ENCODE measurements at regions not wholly inside any gene's neighbourhood (a gene's known extent, or its start where the extent isn't known, plus 50 kb on each side); places are given as distances from the start of the nearest gene placed in this dataset.
"Not testable (repeated sequence)": the region's sequence is repeated elsewhere in the genome, so short reads cannot be mapped to it uniquely, and the experiment has no call there.

DNA sequence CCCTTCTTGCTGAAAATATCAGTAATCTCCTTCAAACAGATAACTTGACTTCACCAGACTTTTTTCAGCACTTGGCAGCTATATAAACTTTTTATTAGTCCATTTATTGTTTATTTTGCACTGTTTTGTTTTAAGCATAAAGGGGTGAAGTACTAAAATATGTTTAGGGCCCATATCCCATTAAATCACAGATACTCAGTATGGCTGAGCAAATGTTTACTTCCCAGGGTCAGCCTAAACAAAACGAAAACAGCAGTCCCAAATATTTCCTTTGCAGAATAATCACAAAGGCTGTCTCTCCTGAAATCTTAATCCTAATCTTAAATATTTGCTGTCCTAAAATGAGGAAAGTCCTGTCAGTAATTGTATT is 649.6 kb downstream of the TNS3 start:
- DNase-seq, result no peak

DNA sequence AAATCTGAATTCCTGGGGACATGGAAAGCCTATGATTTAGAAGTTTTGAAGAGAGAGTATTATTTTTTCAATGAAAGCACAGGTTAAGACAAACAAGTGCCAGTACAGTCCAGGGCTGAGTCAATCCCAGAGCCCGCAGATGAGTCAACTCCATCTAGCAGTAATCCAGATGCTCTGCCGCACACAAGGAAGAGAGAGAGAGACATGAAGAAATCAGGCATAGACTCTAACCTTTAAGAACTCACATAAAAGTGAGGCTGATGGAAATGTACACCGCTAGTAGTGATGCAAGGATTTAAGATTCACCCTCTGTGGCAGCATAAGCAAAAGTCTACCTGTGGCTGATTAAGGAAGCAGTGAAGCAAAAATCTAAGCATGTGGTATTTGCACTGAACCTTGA is 651.5 kb downstream of the TNS3 start:
- no peak for DNase-seq

DNA sequence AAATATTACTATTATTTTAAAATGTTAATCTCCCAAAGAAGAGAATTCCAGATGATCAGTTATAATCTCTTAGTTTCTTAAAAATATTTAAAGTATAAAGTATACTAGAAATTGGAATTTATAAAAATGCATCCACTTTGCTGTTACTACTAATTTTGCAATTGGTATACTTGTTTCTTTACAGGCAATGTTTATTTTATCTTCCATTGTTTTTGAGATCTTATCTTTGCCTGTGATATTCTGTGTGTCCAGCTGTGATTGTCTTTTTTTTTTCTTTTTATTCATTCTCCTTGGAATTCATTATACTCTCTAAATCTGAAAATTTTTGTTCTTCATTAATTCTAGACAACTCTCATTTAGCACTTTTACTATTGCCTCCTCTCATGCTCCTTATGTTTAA is 652.6 kb downstream of the TNS3 start:
- DNase-seq, result no peak

DNA sequence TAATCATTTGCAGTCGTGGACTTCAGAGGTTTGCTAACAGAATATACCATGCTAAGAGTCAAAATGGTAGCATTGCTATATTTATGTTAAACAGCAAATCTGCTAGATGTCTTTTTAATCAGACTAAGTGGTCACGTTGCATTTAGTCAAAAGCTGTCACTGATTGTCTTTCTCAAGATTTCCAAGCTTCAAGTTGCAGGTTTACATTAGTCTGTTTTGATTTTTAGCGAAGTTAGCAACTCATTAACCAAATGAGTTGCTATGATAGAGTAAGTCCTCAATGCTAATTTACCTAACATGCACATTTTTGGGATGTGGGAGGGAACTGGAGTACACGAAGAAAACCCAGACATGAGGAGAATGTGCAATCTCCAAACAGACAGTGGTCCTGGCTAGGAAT is 653.2 kb downstream of the TNS3 start:
- no peak for DNase-seq

DNA sequence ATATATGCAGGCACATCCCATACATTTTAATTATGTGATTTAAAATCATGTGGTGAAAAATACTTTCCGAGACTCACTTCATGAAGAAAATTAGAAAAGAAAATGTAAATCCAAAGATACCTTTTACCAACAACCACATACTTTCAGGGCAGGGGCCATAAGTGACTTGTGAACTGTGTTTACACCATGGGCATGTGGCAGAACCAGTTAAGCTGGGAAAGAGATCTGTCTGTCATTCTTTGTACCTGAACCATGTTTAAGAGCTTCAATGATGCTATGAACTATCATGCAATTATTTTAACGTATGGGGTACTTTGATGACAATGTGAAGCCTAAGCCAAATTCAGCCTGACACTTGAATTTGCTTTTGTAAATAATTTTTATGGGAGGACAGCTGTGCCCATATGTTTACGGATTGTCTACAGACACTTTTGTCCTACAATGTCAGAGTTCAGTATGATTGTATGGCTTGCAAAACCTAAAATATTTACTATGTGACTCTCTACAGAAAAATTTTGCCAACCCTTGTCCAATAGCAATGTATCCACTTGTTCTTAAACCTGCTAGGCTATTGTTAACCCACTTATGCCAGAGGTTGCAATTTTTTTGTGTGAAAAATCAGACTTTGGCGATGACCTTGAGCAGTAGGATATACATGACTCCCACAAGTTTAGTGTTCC is 654.6 kb downstream of the TNS3 start:
- no peak for DNase-seq

DNA sequence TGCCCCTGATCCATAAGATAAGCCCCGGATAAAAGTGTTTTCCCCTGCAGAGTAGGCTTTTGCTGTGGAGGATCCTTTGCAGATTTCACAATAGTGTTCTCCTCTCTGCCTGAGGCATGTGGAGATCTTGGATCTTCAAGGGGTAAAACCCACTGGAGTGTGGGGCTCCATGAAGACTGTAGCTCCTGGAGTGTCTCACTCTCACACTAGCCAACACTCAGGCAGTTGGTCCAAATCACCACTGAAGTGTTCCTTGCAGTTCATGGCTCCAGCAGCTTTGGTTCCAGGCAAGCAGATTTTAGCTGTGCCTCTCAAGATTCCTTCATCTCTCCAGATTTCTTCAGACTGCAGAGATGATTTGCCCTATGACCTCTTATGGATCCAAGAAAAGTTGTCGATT is 665.3 kb downstream of the TNS3 start:
- no peak for DNase-seq

DNA sequence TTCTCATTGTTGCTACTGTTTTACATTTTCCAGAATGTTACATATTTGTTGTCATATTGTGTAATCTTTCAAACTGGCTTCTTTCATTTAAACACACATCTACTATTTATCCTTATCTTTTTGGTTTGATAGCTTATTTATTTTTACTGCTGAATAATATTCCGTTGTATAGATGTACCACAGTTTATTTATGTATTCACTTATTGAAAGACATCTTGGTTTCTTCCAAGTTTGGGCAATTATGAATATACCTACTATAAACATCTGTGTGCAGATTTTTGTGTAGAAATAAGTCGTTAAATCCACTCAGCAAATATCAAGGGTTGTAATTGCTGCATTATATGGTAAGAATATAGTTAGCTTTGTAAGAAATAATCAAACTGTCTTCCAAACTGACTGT is 669.2 kb downstream of the TNS3 start:
- DNase-seq, result no peak

DNA sequence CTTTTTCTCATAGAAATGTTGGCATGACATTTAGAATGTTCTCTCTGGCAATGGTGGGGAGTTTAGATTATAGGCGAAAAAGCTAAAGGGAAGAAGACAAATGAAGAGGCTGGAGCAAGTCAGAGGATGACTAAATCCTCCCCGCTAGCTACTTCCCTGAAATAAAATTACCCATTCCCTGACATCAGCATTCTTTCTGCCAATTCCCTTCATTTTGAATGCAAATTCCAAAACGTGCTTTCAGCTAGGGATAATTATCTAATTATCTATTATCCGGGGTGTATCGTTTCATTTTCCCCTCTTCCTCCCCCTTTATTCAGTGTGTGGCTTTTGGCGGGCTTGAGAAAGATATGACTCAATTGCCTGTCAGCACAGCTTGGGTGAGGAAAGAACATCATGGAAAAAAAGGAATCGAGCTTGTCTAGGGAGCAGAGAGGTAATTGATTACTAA is 672.3 kb downstream of the TNS3 start:
- DNase-seq, result no peak

DNA sequence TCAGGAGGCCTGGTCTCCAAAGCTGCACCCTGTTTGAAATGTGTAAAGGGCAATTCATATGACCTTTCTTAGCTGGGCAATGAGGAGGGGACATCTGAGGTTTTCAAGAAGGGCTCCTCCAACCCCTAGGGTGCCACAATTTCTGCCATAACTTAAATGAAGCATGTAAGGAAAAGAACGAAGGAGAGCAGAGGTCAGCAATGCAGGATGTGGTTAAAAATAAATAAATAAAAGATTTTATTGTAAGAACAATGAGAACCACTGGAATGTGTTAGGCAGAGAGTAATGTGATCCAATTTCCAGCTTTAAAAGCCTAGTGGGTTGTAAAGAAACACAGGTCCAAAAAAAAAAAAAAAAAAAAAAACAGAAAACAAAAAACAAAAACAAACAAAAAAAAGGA is 673.1 kb downstream of the TNS3 start:
- DNase-seq, result no peak

DNA sequence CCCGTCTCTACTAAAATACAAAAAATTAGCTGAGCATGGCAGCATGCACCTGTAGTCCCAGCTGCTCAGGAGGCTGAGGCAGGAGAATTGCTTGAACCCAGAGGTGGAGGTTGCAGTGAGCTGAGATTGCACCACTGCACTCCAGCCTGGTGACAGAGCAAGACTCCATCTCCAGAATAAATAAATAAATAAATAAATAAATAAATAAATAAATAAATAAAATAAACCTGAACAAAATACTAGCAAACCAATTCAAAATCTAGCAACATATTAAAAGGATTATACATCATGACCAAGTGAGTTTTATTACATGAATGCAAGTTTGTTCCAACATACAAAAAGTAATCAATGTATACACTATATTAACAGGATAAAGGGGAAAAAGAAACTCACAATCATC is 677.4 kb downstream of the TNS3 start:
- DNase-seq, result not testable (repeated sequence)

DNA sequence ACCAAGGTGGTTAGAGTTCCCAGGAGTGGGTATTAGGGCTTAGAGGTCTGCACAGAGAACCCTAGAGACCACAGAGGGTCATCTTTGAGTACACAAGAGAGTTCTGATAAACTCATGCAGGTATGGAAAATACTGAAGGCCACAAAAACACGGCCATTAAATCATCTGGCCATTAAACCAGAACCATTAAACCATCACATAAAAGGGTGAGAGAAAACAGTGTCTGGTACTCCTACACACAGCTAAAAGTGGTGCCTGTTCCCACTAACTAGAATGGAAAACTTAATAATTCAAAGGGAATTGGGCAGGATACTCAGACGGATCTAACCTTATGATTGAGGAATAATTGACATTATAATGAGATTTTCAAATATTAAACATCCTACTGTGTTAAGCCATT is 679.4 kb downstream of the TNS3 start:
- DNase-seq, result no peak

DNA sequence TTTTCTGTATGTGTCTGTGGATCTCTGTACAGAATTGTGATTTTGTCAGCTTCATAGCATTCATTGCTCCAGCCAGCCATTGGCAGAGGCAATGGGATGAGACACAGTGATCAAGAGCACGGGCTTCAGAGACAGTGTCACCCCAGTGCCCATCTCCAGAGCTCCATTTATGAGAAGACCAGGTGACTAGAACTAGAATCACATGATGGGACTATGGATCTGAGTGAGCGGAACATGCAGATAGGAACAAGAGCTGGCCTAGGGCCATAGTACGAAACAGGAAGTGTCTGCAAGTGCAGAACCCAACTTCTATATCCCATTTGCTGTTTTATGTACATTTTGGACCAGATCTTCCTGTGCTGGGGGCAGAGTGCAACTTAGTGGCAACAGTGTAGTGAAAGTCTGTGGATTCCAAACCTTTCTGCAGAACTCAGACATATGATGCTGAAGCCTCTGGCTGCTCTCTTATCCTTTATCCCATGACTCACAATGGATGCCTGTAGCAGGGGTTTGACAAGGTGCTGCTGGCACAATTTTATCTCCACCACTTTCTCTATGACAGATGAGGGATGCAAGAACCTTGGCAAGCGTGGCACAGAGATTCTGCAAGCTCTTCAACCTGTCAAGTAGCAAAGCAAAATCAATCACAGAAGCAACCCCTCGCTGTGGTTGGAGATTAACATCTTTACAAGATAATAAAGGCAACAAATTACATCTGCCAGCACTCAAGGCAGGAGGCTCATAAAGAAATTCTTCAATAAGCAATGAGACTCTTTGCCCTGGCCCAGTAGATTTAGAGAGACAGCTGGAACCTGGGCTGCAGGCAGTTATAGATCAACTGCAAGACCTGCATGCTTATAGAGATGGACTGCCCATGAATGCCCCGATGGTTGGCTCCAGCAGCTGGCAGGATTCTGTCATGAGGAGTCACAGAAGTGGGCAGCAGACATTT is 681.3 kb downstream of the TNS3 start:
- DNase-seq, result no peak

DNA sequence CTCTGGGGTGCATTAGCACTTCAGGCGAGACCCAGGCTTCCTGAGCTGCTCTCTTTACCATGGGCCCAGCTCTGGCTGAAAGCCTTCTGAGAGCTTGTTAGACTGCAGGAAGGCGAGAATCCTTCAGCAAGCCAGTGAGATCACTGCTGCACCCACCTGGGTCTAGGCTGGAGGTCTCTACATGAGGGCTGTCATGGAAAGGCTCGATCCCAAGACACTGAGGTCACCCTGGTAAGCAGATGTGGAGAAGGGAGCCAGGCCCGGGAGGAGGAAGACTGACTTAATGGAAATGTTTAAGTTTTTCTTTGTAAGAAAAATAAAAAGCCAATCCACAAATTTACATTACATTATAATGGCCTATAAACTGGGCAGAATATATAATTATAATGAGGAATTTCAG is 684.5 kb downstream of the TNS3 start:
- no peak for DNase-seq

DNA sequence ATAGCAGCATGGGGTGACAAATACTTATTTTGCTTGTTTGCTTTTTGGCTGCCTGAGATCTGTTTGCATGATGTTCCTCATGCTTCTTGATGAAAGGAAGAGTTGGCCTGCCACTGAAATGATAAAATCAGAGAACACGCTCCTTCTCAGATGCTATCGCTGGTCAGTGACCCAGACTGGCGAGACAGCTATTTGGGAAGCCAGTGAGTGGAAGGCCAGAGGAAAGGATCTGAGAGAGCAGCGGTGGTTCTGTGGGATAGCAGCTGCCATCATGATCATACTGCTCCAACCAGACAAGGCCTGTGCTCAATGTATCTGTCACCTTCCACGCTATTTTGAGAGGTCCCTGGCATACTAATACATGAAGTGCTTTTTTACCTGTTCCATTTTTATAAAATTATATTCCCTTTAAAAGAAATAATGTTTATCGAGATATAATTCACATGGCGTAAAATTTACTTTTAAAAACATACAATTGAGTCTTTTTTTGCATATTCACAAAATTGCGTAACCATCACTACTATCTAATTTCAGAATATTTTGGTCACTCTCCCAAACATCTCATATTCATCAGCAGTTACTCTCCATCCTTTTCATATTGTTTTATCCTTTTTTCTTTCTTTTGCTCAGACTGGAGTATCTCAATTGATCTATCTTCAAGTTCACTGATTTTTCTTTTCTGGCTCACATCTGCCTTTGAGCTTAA is 695.1 kb downstream of the TNS3 start:
- DNase-seq, result no peak

DNA sequence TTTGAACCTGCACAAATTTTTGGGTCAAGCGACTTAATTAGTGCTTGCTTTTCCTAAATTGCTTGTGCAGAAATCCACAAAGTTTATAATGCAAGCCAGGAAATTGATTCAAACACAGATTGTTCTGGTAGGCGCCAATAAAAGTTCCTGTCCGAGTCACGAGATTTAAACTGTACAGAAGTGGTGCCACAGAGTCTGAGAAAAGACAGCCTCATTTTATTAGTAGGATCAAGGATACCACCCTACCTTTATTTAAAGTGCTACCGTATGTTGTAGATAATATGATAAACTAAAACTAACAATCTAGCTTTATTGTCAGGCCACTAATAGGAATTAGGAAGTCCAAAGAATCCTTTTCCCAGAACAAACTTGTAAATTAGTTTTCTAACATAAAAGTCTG is 696.7 kb downstream of the TNS3 start:
- no peak for DNase-seq

DNA sequence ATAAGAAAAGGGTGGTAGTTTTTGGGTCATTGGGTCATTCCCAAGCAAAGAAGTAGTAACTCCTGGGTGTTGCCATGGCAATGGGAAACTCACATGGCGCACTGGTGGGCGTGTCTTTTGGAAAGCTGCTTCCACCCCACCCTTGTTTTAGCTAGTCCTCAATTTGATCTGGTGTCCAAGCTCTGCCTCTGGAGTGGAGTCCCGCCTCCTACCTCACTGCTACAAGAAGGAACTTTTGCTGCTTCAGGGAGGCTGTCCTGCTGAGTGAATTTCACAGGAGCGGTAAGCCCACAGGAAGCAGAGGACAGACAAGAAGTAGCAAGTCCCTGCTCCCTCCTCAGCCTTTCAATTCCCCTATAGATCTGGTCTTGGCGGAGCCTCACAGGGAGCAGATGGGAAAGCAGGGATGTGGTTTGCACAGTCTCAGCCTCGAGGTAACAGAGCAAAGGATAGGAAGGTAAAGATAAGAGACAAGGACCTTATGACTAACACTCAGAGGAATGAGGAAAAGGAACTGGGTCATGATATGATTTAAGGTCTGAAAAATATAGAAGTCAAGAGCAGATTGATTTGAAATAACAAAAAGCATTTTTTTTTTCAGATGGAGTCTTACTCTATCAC is 700.3 kb downstream of the TNS3 start:
- no peak for DNase-seq

DNA sequence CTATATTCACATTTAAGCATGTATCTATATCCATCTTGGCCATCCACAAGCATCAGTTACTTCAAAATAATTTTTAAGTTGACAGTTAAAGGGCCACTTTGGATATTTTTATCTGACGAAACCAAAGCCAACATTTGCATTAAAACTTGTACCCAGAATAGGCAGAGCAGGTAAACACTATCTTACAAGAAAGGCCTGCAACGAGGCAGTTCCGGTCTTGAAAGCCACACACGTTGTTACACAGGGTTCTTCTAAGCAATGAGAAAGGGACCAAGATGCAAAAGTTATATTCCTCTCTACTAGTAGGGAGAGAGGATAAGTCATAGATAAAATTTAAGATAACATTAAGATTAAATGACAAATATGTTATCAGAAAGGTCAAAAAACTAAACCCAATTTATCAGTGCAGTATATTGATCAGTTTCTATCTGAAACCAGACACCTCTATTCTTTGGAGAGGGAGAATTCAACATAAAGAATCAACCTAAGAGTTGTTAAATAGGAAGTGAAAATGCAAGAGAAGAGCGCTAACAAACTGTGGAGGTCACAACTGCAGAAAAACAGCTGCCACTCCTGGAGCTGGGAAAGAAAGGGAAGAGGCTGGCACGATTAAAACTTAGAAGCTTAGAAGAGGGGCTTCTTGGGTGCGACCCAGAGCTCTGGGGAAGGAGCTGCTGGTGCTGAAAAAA is 701.3 kb downstream of the TNS3 start:
- no peak for DNase-seq

DNA sequence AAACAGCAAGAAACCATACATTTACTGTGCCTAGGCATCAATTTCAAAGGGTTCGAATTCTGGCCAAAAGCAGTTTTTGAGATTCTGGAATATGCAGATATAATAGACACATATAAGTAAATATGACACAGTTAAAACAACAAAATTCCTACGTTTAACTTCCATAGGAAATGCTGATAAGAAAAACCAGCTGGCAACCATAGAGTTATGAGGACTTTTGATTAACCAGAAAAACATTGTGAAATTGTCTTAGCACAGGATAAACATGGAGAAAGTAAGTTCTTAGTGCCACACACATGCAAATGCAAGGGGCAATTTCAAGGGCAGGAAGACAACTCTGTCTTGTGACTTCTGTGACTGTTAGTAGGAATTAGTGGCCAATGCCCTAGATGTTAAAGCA is 702.1 kb downstream of the TNS3 start:
- DNase-seq, result no peak

DNA sequence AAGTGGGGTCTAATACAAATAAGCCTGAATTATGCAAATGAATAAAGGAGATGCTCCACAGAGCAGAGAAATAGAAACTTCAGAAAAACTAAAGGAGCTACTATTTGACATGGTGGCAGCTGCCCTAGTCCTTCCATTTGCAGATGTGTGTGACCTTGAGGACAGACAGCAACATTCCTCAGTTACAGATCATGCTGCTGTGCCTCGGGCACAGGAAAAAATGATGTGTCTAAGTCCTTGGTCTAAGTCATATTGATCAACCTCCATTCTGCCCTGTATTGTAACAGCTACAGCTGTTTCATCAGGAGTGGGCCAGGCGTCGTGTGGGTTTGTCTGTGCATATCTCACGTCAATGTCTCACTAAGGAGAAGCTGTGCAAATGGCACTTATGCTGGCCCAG is 710.4 kb downstream of the TNS3 start:
- no peak for DNase-seq

DNA sequence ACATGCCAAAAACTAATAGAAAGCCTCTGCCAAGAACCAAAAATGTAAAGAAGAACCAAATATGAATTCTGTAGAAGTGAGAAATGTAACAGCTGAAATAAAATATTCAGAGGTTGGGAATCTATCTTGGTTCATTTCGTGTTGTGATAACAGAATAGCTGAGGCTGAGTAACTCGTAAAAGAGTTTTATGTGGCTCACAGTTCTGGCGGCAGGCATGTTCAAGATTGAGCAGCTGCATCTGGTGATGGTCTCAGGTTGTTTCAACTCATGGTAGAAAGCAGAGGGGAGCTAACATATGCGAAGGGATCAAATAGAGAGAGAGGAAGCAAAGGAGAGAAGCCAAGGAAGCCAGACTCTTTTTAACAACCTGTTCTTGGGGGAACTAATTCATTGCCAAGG is 717.2 kb downstream of the TNS3 start:
- no peak for DNase-seq

DNA sequence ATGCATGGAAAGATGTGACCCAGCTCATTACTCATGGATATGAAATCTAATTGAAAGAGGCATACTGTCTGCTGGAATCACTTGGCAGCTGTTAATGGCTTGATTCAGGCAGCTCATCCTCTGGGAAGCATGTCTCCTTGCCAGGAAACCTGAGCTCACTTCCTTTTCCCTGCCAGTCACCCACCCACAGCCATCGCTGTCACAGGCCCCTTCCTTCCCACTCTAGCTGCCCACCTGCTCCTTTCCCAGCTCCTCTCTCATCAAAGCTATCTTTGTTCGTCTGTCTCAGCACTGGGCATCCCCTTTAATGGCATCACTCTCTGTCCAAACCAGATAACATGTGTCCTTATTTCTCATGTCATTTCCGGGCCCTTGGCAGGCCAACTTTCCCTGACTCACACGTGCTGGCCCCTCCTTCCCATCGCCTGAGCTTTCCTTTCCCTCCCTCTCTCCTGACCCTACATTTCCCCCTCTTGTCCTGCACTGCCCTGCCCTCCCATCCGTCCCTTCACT is 721.9 kb downstream of the TNS3 start:
- no peak for DNase-seq

DNA sequence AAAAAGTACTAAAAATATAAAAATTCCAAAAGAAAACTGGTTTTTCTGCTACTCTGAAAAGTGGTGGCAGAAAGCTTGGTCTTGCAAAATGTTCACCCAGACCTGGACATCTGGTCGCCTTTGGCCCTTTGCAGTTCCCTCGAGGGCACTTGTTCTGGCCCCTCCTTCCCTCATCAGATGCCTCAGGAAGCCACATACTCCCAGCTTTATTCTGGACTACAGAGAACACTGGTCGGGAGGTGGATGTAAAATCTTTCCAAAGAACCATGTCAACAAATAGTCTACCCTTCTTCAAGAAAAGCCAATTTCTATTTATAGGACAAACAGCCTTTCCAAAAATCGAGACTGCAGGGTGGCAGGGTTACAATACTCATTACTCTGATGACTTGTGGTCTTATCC is 726.1 kb downstream of the TNS3 start:
- DNase-seq, result no peak

All from cerebellar nuclear complex (tissue), 1 donor.